ENCODE measurements at regions not wholly inside any gene's neighbourhood (a gene's known extent, or its start where the extent isn't known, plus 50 kb on each side); places are given as distances from the start of the nearest gene placed in this dataset.

GRCh38 chr5:2191972-2192371 is 309.2 kb upstream of the IRX4 start:
- TF ChIP-seq EZH2phosphoT487 (IDR thresholded peaks at IDR 0.05; ENCODE audit: borderline replicate concordance, low read length), result no peak
- TF ChIP-seq, protein P1, sequence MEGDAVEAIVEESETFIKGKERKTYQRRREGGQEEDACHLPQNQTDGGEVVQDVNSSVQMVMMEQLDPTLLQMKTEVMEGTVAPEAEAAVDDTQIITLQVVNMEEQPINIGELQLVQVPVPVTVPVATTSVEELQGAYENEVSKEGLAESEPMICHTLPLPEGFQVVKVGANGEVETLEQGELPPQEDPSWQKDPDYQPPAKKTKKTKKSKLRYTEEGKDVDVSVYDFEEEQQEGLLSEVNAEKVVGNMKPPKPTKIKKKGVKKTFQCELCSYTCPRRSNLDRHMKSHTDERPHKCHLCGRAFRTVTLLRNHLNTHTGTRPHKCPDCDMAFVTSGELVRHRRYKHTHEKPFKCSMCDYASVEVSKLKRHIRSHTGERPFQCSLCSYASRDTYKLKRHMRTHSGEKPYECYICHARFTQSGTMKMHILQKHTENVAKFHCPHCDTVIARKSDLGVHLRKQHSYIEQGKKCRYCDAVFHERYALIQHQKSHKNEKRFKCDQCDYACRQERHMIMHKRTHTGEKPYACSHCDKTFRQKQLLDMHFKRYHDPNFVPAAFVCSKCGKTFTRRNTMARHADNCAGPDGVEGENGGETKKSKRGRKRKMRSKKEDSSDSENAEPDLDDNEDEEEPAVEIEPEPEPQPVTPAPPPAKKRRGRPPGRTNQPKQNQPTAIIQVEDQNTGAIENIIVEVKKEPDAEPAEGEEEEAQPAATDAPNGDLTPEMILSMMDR (IDR thresholded peaks at IDR 0.05; ENCODE audit: low read depth, low read length, poor library complexity, severe bottlenecking), result no peak

All from DOHH2 (cell line).